ENCODE measurements at regions not wholly inside any gene's neighbourhood (a gene's known extent, or its start where the extent isn't known, plus 50 kb on each side); places are given as distances from the start of the nearest gene placed in this dataset.

DNA sequence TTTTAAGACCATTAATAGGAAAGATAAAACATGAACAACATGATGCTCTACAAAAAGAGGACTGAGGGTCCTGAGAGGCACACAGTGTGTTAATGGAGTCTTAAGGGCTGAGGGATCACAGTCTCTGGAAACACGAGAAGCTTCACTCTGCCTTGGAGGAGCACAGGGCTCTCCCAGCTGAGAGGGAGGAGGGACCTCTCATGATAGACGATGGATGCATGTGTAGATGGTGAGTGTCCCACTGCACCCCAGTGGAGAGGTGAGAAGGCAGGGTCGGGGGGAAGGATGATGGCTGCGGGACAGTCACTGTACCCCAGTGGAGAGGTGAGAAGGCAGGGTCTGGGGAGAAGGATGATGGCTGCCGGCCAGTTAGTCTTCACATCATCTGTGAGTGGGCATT, 613.4 kb downstream of the IRX1 start:
- DNase-seq (ENCODE audit: low spot score in 2 of 2), result no peak
- H3K27me3 ChIP-seq, result no peaks in the 10 kb centered on the region
- no peak overlapping the region for H3K27ac ChIP-seq
- no peak overlapping the region for H3K4me3 ChIP-seq
- TF ChIP-seq, protein P1, sequence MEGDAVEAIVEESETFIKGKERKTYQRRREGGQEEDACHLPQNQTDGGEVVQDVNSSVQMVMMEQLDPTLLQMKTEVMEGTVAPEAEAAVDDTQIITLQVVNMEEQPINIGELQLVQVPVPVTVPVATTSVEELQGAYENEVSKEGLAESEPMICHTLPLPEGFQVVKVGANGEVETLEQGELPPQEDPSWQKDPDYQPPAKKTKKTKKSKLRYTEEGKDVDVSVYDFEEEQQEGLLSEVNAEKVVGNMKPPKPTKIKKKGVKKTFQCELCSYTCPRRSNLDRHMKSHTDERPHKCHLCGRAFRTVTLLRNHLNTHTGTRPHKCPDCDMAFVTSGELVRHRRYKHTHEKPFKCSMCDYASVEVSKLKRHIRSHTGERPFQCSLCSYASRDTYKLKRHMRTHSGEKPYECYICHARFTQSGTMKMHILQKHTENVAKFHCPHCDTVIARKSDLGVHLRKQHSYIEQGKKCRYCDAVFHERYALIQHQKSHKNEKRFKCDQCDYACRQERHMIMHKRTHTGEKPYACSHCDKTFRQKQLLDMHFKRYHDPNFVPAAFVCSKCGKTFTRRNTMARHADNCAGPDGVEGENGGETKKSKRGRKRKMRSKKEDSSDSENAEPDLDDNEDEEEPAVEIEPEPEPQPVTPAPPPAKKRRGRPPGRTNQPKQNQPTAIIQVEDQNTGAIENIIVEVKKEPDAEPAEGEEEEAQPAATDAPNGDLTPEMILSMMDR (IDR thresholded peaks at IDR 0.05), result no peak
- no peaks in the 10 kb centered on the region for H3K36me3 ChIP-seq
- H3K4me1 ChIP-seq, result no peaks in the 10 kb centered on the region
- no peaks in the 10 kb centered on the region for H3K9me3 ChIP-seq
- intact Hi-C loops (cut with DNase I), result no loop called here

DNA sequence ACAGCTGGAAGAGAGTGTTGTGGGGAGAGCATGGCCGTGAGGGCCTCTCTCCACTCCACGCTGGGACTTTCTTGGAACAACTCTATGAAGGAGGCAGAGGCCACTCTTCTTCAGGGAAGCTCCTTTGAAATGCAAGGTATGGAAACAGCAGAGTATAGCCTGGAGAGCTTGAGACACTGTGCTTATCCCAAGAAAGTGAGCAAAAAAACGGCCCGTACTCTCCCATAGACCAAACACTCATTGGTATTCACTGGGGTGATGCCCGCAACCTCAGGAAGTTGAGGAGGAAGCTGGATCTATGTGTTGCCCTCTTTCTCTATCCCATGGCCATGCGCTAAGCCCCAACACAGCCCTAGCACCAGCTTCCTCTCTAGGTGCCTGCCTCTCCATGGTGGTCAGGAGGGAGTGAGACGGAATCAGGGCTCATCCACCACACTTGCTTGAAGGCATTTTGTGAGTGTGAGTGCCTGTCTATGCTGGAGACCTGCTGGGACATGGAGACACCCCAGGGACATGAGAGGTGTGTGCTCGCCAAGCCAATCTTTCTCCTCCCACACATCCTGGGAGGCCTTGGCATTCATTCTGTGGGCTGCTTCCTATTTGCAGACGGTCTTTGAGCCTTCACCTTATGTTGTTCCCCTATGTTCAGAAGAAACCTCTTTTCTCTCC, 616.6 kb downstream of the IRX1 start:
- TF ChIP-seq, protein P1 (IDR thresholded peaks at IDR 0.05), result no peak
- intact Hi-C loops (cut with DNase I), result no loop called here
- no peaks in the 10 kb centered on the region for H3K9me3 ChIP-seq

DNA sequence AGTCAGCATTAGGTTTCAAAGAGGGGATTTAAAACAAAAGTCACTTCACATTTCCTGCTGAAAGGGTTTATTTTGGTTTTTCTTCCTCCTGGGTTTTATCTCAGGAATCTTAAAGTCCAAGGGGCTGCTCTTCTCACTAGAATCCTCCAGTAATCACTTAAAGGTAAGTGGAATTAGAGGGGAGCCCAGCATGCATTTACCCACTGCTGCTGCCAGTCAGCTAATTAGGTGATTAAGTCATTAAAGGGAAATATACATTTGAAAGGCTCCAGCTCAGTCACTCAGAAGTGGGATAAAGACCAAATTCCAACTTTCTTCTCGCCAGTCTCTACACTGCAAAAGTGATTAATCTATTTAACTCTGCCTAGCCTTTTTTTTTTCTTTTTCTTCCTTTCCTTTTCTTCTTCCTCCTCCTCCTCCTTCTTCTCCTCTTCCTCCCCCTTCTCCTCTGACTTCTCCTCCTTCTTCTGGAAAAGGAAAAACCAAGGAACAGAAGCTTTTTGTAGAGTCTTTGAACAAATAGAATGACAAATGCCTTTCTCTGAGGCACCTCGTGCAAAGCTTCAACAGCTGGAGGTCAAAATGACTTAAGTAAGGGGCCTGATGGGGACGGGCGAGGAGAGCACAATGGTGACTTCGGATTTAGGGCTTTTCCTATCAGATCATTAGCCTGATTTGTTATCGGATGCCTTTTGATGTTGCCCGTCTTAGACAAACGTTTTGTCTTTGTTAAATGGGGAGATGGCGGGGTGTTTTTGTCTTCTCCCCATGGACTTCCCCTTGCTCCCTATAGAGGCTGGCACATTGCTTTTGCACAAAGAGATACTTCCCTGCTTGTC, 617.6 kb downstream of the IRX1 start:
- TF ChIP-seq, protein P1 (IDR thresholded peaks at IDR 0.05), result no peak
- DNase-seq (ENCODE audit: low spot score in 2 of 2), result no peak
- intact Hi-C loops (cut with DNase I), result no loop called here
- Histone ChIP-seq H3K4me1 (no peaks in the 10 kb centered on the region), H3K27ac (no peak overlapping the region), H3K27me3 (no peaks in the 10 kb centered on the region), H3K9me3 (no peaks in the 10 kb centered on the region), H3K36me3 (no peaks in the 10 kb centered on the region), H3K4me3 (no peak overlapping the region)

More for the DNA sequence above, 616.6 kb downstream of the IRX1 start:
- no peak for DNase-seq (ENCODE audit: low spot score in 2 of 2)
- Histone ChIP-seq H3K36me3 (no peaks in the 10 kb centered on the region), H3K27ac (no peak overlapping the region), H3K4me1 (no peaks in the 10 kb centered on the region), H3K27me3 (no peaks in the 10 kb centered on the region), H3K4me3 (no peak overlapping the region)

DNA sequence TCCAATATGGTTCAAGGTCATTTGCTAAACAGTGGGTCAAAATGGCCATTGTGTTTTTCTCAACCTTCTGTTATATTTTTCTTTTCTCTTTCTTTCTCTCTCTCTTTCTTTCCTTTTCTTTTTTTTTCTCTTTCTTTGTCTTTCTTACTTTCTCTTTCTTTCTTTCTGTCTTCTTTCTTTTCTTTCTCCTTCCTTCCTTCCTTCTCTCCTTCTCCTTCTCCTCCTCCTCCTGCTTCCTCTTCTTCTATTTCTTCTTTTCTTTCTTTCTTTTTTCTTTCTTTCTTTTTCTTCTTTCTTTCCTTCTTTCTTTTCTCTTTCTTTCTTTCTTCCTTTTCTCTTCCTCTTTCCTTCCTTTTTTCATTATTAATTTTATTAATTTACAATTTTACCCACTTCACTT, 619.5 kb downstream of the IRX1 start:
- Histone ChIP-seq H3K27me3 (no peaks in the 10 kb centered on the region), H3K27ac (no peak overlapping the region), H3K4me3 (no peak overlapping the region), H3K36me3 (no peaks in the 10 kb centered on the region), H3K9me3 (no peaks in the 10 kb centered on the region), H3K4me1 (no peaks in the 10 kb centered on the region)
- TF ChIP-seq, protein P1 (IDR thresholded peaks at IDR 0.05), result no peak
- intact Hi-C loops (cut with DNase I), result no loop called here
- DNase-seq (ENCODE audit: low spot score in 2 of 2), result no peak

DNA sequence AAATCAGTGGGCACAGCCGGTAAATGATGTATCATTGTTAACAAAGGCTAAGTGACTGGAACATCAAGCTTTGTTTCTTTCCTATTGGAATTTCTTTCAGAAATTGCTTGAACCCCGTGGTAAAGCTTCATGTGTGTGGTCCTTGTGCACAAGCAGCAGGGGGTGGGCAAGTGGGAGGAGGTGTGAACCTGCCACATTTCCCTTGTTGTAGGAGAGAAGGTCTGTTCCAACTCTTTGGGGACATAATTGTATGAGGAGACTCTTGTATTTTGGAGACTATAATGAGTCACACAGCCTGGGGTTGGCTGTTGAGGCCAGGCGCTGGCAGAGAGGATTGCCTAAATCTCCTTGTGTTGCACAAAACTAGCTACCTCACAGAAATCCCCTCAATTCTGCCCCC, 620.5 kb downstream of the IRX1 start:
- intact Hi-C loops (cut with DNase I), result no loop called here
- no peaks in the 10 kb centered on the region for H3K27me3 ChIP-seq
- no peak for DNase-seq (ENCODE audit: low spot score in 2 of 2)
- TF ChIP-seq, protein P1 (IDR thresholded peaks at IDR 0.05), result no peak
- H3K36me3 ChIP-seq, result no peaks in the 10 kb centered on the region
- H3K4me3 ChIP-seq, result no peak overlapping the region
- H3K4me1 ChIP-seq, result no peaks in the 10 kb centered on the region
- H3K9me3 ChIP-seq, result no peaks in the 10 kb centered on the region
- no peak overlapping the region for H3K27ac ChIP-seq
